ENCODE measurements at regions not wholly inside any gene's neighbourhood (a gene's known extent, or its start where the extent isn't known, plus 50 kb on each side); places are given as distances from the start of the nearest gene placed in this dataset.

DNA sequence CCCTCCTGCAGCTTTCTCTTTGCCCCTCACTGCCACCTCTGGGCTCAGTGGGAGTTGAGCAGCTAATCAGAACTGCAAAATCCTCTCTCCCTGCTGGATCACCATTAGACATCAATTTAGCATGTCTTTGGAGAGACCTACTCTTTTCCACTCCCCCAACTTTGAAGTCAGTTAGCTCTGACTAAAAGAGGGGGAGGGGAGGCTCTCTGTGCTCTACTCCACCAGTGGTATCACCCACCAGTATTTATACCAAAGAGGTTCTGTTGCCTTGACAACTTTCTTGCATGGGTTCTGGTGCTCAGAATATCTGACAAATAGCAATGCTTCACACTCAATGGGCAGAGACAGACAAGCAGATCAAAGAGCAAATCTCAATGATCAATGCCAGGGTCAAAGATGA, 146.2 kb upstream of the ROPN1 start:
- TF ChIP-seq, protein P1, sequence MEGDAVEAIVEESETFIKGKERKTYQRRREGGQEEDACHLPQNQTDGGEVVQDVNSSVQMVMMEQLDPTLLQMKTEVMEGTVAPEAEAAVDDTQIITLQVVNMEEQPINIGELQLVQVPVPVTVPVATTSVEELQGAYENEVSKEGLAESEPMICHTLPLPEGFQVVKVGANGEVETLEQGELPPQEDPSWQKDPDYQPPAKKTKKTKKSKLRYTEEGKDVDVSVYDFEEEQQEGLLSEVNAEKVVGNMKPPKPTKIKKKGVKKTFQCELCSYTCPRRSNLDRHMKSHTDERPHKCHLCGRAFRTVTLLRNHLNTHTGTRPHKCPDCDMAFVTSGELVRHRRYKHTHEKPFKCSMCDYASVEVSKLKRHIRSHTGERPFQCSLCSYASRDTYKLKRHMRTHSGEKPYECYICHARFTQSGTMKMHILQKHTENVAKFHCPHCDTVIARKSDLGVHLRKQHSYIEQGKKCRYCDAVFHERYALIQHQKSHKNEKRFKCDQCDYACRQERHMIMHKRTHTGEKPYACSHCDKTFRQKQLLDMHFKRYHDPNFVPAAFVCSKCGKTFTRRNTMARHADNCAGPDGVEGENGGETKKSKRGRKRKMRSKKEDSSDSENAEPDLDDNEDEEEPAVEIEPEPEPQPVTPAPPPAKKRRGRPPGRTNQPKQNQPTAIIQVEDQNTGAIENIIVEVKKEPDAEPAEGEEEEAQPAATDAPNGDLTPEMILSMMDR (conservative IDR thresholded peaks at IDR 0.05 in 1 of 2, IDR thresholded peaks at IDR 0.05 in 1 of 2; ENCODE audit: low read depth in 1 of 2, low read length in 2 of 2): no peak
- no peak for TF ChIP-seq EZH2 (IDR thresholded peaks at IDR 0.05; ENCODE audit: low read length, missing control alignments)

All from fibroblast of lung (primary cell).